Choroid plexus epithelial cell (primary cell): ENCODE measurements at regions not wholly inside any gene's neighbourhood (a gene's known extent, or its start where the extent isn't known, plus 50 kb on each side); places are given as distances from the start of the nearest gene placed in this dataset.

Experiments used
- DNase-seq: peaks from one replicate; pipeline ENCODE4 v3.0.0-alpha.2; 2010; ENCODE audit warnings: low read depth
- H3K4me3 ChIP-seq: 2 replicates; pipeline ENCODE4 v1.5.1; 2011; ENCODE audit warnings: low read depth, mild to moderate bottlenecking, control low read depth, low read length, moderate library complexity
- CTCF ChIP-seq: conservative IDR thresholded peaks from 2 replicates; pipeline ENCODE4 v1.5.1; 2011; ENCODE audit warnings: low read depth, mild to moderate bottlenecking, control low read depth, inconsistent platforms, low read length, moderate library complexity

DNA sequence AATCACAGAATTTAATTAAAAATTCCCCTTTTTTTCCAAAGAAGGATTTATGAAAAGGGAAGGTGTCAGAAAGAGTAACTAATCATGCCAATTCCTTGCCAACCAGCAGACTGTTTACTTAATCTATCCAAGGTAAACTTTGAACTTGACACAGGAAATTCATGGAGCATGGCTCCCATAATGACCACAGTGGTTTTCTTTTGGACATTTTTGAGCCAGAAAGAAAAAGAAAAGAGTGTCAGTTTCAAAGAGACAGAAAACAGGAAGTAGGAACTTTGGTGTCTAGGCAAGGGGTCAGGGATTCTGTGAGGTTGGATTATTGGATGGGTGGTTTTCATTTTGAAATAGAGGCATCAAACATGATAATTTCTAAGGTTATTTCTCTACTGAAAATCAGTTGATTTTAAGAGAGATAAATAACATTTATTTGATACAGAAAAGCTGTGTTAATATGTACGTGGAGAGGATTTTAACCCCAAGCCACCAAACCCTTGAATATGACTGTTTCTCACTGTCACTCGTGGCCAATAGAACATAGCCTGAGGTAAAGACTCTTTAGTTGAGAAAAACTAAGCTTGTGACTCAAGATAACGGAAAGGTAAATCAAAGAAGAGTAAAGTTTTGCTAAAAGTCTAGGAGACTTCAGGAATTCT, 196.1 kb downstream of the TTC6 start:
- H3K4me3 ChIP-seq, result no peak overlapping the region
- DNase-seq, result no peak
- no peak for TF ChIP-seq CTCF

DNA sequence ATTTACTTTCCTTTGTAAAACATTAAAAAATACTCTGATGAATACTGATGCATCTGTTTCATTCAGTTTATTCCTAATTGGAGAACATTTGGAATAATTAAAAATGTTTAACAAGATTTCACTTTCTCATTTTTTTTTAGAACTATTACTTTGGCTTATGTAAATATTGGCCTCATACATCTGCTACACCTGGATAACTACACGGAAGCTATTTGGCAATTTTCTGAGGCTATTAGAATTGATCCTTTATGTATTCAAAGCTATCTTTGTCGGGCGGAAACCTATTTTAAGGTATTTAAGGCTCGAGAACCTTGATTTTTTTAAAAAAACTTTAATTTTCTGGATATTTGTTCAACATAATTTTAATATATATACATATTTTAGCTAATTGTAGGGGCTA, 196.7 kb downstream of the TTC6 start:
- DNase-seq, result no peak
- H3K4me3 ChIP-seq, result no peak overlapping the region
- TF ChIP-seq CTCF, result no peak

- no peak overlapping the region for H3K4me3 ChIP-seq
- no peak for DNase-seq
- TF ChIP-seq CTCF, result no peak
Observed at GRCh38 chr14:37796703-37797416, 201.4 kb downstream of the TTC6 start.

- no peak for TF ChIP-seq CTCF
- H3K4me3 ChIP-seq, result no peak overlapping the region
Observed at GRCh38 chr14:37797675-37798074, 202.2 kb downstream of the TTC6 start.

DNA sequence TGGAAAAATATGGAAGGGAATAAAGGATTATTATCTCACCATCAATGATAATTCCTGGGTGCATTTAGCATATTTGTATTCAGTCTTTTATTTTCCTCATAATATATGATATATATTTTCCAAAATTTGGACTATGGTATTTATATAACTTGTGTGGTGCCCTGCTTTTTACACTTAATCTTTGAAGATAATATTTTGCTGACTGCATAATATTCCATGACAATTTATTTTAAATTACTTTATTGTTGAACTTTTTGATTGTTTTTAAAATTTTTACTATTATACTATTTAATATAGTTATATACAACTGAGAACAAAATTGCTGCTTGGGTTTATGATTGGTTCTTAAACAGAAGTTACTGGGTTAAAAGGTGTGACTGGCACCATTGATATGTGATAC, 212.3 kb downstream of the TTC6 start:
- H3K4me3 ChIP-seq, result no peak overlapping the region
- no peak for TF ChIP-seq CTCF
- no peak for DNase-seq

More at GRCh38 chr14:37797675-37798074, 202.2 kb downstream of the TTC6 start:
- DNase-seq, result no peak

DNA sequence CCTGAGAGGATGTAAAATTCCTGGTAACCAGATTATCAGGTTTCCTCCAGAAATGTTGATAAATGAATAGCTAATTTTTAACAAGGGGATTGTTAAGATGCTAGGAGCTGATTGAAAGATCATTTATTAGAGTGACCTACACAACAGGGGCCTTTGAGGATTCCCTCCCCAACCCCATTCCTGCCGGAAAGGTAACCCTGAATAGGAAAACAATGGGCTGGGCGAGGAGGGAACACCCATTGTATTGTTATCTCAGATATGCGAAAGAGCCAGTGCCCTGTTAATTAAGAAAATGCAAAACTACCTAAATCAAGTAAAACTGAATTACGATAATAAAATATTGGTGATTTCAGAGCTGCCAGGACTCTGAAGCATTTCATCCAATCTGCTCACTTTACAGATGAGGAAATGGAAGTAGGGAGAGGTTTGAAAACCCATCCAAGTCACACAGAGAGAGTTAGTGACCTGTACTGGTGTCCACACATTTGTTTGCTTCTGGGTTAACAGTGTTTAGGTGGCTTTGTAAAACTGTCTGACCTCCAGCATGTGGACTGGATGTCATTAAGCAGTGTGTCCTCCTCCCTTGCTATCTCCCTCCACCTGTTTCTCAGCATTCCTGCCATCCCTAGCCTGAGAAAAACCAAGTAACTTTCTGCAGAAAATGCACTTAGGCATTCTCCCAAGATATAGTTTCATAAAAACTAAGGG, 214.8 kb downstream of the TTC6 start:
- DNase-seq, result no peak
- no peak for TF ChIP-seq CTCF
- H3K4me3 ChIP-seq, result no peak overlapping the region
